Osteoblast (primary cell): ENCODE measurements at regions not wholly inside any gene's neighbourhood (a gene's known extent, or its start where the extent isn't known, plus 50 kb on each side); places are given as distances from the start of the nearest gene placed in this dataset.

Experiments used
- DNase-seq: peaks from one replicate; pipeline ENCODE4 v3.0.0; 2011; ENCODE audit warnings: low spot score, mixed read lengths; ENCODE audit not compliant: insufficient read length; ENCODE audit errors: missing footprints
- H2AFZ ChIP-seq: 2 replicates; pipeline ENCODE4 v1.6.0; 2011; ENCODE audit warnings: mild to moderate bottlenecking, low read length
- H3K27ac ChIP-seq: 2 replicates; pipeline ENCODE4 v1.5.1; 2011; ENCODE audit warnings: mild to moderate bottlenecking, low read depth, low read length, moderate library complexity
- H3K27me3 ChIP-seq: 2 replicates; pipeline ENCODE4 v1.6.0; 2012; ENCODE audit warnings: mild to moderate bottlenecking, control low read depth, inconsistent platforms, low read length, moderate library complexity; ENCODE audit not compliant: insufficient read depth
- H3K36me3 ChIP-seq: 2 replicates; pipeline ENCODE4 v1.5.1; 2011; ENCODE audit warnings: mild to moderate bottlenecking, low read length, control low read depth, moderate library complexity; ENCODE audit not compliant: insufficient read depth
- H3K4me1 ChIP-seq: 2 replicates; pipeline ENCODE4 v1.5.1; 2011; ENCODE audit warnings: mild to moderate bottlenecking, low read length, control low read depth, moderate library complexity; ENCODE audit not compliant: insufficient read depth
- H3K4me2 ChIP-seq: 2 replicates; pipeline ENCODE4 v1.6.0; 2011; ENCODE audit warnings: mild to moderate bottlenecking, low read length; ENCODE audit not compliant: insufficient read depth
- H3K4me3 ChIP-seq: fragments of 200-600 bp; sonication (generic); 3 replicates; pipeline ENCODE4 v1.5.1; 2012; ENCODE audit warnings: mild to moderate bottlenecking, low read length, inconsistent platforms; ENCODE audit not compliant: insufficient read depth
- H3K79me2 ChIP-seq: 2 replicates; pipeline ENCODE4 v1.6.0; 2012; ENCODE audit warnings: mild to moderate bottlenecking, low read length, control low read depth, inconsistent platforms; ENCODE audit not compliant: insufficient read depth
- H3K9me3 ChIP-seq: 2 replicates; pipeline ENCODE4 v1.5.1; 2011; ENCODE audit warnings: low read depth, low read length, control low read depth
- H4K20me1 ChIP-seq: 2 replicates; pipeline ENCODE4 v1.6.0; 2012; ENCODE audit warnings: mild to moderate bottlenecking, low read length, control low read depth; ENCODE audit not compliant: insufficient read depth
- TF ChIP-seq, protein P1 (sequence below): IDR thresholded peaks from 2 replicates; pipeline ENCODE4 v1.5.1; 2011; ENCODE audit warnings: mild to moderate bottlenecking, low read depth, low read length, moderate library complexity; ENCODE audit errors: extremely low read depth

DNA sequence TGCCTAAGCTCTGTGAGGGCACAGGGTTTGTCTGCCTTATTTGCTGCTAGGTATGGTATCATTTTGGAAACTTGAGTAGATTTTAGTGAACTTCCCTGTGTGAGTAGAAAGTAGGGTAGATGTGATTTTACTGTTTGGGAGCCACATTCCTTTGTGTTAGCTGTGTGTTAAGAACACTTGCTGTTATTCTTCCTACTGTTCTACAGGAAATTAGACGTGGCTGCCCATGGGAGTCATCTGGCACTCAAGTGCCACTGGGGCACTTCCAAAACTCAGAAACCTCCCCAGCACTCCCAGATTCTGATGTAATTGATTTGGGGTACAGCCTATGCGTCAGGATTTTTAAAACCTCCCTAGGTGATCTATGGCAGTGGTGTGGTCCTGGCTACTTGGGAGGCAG lies 369.9 kb upstream of the C2CD4B start:
- Histone ChIP-seq H3K4me2 (no peak overlapping the region), H3K4me1 (no peaks in the 10 kb centered on the region), H3K4me3 (no peak overlapping the region), H3K27me3 (no peaks in the 10 kb centered on the region), H3K27ac (no peak overlapping the region), H2AFZ (no peak overlapping the region), H3K79me2 (no peaks in the 10 kb centered on the region), H3K9me3 (no peaks in the 10 kb centered on the region), H3K36me3 (no peaks in the 10 kb centered on the region), H4K20me1 (no peaks in the 10 kb centered on the region)
- TF ChIP-seq, protein P1, sequence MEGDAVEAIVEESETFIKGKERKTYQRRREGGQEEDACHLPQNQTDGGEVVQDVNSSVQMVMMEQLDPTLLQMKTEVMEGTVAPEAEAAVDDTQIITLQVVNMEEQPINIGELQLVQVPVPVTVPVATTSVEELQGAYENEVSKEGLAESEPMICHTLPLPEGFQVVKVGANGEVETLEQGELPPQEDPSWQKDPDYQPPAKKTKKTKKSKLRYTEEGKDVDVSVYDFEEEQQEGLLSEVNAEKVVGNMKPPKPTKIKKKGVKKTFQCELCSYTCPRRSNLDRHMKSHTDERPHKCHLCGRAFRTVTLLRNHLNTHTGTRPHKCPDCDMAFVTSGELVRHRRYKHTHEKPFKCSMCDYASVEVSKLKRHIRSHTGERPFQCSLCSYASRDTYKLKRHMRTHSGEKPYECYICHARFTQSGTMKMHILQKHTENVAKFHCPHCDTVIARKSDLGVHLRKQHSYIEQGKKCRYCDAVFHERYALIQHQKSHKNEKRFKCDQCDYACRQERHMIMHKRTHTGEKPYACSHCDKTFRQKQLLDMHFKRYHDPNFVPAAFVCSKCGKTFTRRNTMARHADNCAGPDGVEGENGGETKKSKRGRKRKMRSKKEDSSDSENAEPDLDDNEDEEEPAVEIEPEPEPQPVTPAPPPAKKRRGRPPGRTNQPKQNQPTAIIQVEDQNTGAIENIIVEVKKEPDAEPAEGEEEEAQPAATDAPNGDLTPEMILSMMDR = no peak
- no peak for DNase-seq

DNA sequence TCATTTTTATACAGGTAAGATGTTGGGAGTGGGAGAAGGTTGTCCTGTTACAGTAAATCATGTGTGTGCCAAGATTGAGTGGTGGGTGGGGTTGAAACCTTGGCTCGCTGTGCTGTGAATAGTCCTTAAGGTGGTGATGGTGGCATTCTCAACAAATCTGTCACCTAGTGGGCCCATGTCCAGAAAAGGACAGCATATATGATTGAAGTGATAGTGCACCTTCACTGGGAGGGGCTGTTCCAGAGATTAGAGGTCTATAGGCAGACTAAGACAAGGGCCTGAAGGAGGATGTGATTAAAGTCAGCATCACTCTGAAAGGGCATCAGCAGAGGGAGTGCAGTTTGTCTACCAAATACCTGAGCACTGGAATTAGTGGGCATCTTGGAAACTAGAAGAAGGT lies 374.2 kb upstream of the C2CD4B start:
- TF ChIP-seq, protein P1 = no peak

DNA sequence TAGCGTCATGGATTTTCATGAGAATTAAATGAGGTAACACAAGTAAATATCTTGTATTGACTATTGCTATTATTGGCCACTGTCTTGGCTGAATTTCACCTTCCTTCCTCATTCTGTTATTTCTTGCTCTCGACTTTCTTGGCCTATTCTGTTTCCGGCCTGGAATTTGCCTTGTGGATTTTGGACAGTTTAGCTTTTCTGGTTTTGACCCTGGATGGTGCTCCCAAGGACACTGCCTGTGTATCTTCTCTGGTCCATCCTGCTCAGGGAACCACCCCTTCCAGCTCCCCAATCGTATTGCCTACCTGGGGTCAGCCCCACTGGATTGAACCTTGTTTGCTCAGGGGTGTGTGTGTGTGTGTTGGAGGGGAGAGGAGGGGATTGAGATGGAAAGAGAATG lies 376.2 kb upstream of the C2CD4B start:
- H3K79me2 ChIP-seq = no peaks in the 10 kb centered on the region
- TF ChIP-seq, protein P1 = no peak
- H3K27me3 ChIP-seq = no peaks in the 10 kb centered on the region
- no peak overlapping the region for H3K27ac ChIP-seq
- no peaks in the 10 kb centered on the region for H3K36me3 ChIP-seq
- no peak overlapping the region for H3K4me3 ChIP-seq
- no peak overlapping the region for H2AFZ ChIP-seq
- peaks cover 9% of the 10 kb centered on the region for H3K4me1 ChIP-seq
- H3K9me3 ChIP-seq = no peaks in the 10 kb centered on the region
- no peaks in the 10 kb centered on the region for H4K20me1 ChIP-seq
- H3K4me2 ChIP-seq = no peak overlapping the region
- no peak for DNase-seq

More for the DNA sequence above, 374.2 kb upstream of the C2CD4B start:
- Histone ChIP-seq H2AFZ (no peak overlapping the region), H3K9me3 (no peaks in the 10 kb centered on the region), H3K4me1 (no peaks in the 10 kb centered on the region), H3K27me3 (no peaks in the 10 kb centered on the region), H3K4me2 (no peak overlapping the region), H3K4me3 (no peak overlapping the region), H3K27ac (no peak overlapping the region), H3K36me3 (no peaks in the 10 kb centered on the region), H3K79me2 (no peaks in the 10 kb centered on the region), H4K20me1 (no peaks in the 10 kb centered on the region)
- DNase-seq = no peak

DNA sequence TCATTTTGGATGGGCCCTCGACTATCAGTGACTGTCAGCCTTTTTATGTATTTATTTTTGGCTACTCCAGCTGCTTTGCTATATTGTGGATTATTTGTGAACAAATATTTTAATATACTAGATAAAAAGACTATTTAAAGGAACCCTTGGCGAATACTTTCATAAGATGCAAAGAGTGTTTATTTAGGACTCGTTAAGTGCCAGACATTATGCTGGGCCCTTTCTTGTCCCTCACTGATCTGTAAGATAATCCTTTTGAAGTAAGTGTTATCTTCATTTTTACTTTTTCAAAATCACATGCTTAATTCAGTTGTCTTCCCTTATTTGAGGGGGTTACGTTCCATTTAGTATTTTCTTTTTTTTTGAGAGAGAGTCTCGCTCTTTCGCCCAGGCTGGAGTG lies 376.8 kb upstream of the C2CD4B start:
- H3K4me1 ChIP-seq = peaks cover 9% of the 10 kb centered on the region

More for the DNA sequence above, 376.8 kb upstream of the C2CD4B start:
- Histone ChIP-seq H3K4me3 (no peak overlapping the region), H4K20me1 (no peaks in the 10 kb centered on the region), H3K27ac (no peak overlapping the region), H3K9me3 (no peaks in the 10 kb centered on the region), H3K79me2 (no peaks in the 10 kb centered on the region), H3K27me3 (no peaks in the 10 kb centered on the region), H3K36me3 (no peaks in the 10 kb centered on the region), H3K4me2 (no peak overlapping the region), H2AFZ (no peak overlapping the region)
- DNase-seq = no peak
- TF ChIP-seq, protein P1 = no peak
